Activated T-cell treated with anti-CD3 and anti-CD28 coated beads, Interleukin-2, amount 50 U/mL, for 72 hours (primary cell): ENCODE measurements at regions not wholly inside any gene's neighbourhood (a gene's known extent, or its start where the extent isn't known, plus 50 kb on each side); places are given as distances from the start of the nearest gene placed in this dataset.
"Not testable (repeated sequence)": the region's sequence is repeated elsewhere in the genome, so short reads cannot be mapped to it uniquely, and the experiment has no call there.

ENCODE experiments used
- ATAC-seq, 2 donors: fragments of 150-1000 bp; cut with Tn5 transposase; replicated peaks in 1 of 2; 2 replicates each; pipeline ENCODE4 v1.10.0; 2021; ENCODE audit warnings: moderate library complexity in 2 of 2, mild to moderate bottlenecking in 1 of 2
- DNase-seq, 2 donors: peaks; one replicate each; pipeline ENCODE4 v3.0.0; 2021 to 2022; ENCODE audit warnings: mixed read lengths in 1 of 2
- H3K27ac Mint-ChIP-seq: one replicate; pipeline ENCODE4 v1.8.0; 2022; ENCODE audit warnings: mild to moderate bottlenecking, moderate library complexity, mixed read lengths
- H3K27me3 Mint-ChIP-seq: one replicate; pipeline ENCODE4 v1.8.0; 2022; ENCODE audit warnings: low read depth, mixed read lengths
- H3K36me3 Mint-ChIP-seq, 2 donors: one replicate each; pipeline ENCODE4 v1.8.0; 2022; ENCODE audit warnings: mixed read lengths in 2 of 2, mild to moderate bottlenecking in 1 of 2; ENCODE audit not compliant: insufficient read depth in 2 of 2
- H3K4me1 Mint-ChIP-seq: one replicate; pipeline ENCODE4 v1.8.0; 2022; ENCODE audit warnings: low read depth, mixed read lengths
- H3K4me3 Mint-ChIP-seq, 2 donors: one replicate each; pipeline ENCODE4 v1.8.0; 2022; ENCODE audit warnings: mild to moderate bottlenecking in 2 of 2, mixed read lengths in 2 of 2, moderate library complexity in 2 of 2
- H3K9me3 Mint-ChIP-seq, 2 donors: one replicate each; pipeline ENCODE4 v1.8.0; 2022; ENCODE audit warnings: mixed read lengths in 2 of 2

DNA sequence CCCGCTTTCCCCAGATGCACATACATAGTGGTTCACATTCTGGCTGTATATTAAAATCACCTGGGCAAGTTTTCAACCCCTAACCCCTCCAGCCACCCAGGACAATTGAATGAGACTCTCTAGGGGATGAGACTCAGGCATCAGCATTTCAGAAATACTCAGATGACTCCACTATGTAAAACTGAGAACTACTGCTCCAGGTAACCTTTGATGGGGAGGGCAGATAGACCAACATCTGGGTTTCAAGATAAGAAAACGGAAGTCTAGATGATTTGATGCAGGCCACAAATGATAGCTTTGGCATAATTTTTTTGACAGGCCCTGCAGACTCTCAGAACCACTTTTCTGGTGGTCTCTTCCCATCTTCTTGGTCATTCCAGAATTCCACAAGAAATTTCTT lies 341.1 kb downstream of the EMP1 start:
- DNase-seq (peak; percentile 6 to 11), ATAC-seq (peak; percentile 87 to 90)
- H3K36me3 Mint-ChIP-seq = no peaks in the 10 kb centered on the region
- peaks cover 19% of the 10 kb centered on the region for H3K4me1 Mint-ChIP-seq
- H3K9me3 Mint-ChIP-seq = no peaks in the 10 kb centered on the region
- H3K27me3 Mint-ChIP-seq = peaks cover 25% of the 10 kb centered on the region
- no peak overlapping the region for H3K27ac Mint-ChIP-seq
- no peak overlapping the region for H3K4me3 Mint-ChIP-seq

DNA sequence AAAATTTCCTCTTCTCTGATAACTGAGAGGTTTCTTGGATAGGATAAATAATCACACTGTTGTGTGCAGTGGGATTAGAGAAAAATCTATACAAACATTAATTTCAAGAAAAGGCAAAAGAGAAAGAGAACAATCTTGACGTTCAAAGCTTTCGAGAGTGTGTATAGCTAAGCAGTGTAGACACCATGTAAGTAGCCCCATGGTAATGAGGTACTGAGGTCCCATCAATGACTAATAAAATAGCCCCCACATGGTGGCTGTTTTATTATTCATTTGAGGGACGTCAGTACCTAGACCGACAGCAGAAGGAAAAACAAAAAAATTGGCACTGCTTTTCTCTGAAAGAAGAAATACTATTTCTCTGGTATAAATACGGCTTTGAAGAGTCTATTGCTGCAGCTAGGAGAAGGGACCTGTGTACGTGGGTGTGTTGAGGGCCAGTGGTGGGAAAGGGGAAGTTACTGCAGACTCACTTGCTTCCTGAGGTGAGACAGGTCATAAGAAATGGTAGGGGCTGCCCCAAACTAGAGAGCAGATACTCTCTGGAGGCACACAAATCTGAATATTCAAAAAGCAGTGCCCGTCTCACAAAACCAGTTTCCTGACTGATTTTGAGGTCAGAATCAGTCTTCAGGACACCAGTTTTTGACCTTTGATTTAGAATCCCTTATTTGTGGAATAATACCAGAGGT lies 339.8 kb downstream of the EMP1 start:
- Mint-ChIP-seq H3K4me3 (no peak overlapping the region), H3K36me3 (no peaks in the 10 kb centered on the region), H3K27ac (no peak overlapping the region), H3K27me3 (peaks cover 30% of the 10 kb centered on the region), H3K4me1 (peaks cover 19% of the 10 kb centered on the region), H3K9me3 (no peaks in the 10 kb centered on the region)
- ATAC-seq (peak; percentile 82 to 87), DNase-seq (peak; percentile 27 to 33)

DNA sequence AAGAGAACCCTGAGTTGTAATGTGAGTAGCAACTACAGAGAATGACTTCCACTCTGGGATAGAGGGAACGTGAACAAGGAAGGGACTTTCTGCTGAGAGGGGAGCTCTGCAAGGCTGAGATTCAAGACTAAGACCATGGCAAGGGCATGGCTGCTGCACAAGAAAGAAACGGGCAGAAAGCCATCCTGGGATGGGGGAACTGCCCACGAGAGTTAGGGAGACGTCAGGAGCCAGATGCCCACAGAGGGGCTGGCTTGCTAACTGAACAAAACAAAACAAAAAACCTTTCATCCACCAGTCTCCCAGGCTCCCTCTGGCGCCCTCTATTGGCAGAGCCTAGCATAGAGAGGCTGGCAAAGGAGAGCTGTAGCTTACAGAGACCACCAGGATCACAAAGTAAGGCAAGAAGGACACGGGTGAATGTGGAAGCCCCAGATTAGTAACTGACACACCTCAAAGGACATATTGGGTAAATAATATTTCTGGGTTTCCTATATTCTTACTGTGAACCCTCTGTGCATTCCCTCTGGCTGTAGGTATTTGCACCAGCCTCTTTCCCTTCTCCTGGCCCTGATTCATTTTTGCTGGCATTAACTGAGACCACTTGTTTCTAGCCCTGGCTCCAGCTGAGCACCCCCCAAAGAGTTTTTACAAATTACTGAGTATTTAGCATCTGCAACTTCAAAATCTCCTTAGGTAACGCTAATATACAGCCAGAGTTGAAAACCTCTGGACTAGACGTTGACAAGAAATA lies 338.3 kb downstream of the EMP1 start:
- no peak for ATAC-seq
- Mint-ChIP-seq H3K27ac (no peak overlapping the region), H3K27me3 (peaks cover 33% of the 10 kb centered on the region), H3K9me3 (no peaks in the 10 kb centered on the region), H3K36me3 (no peaks in the 10 kb centered on the region), H3K4me1 (peaks cover 19% of the 10 kb centered on the region), H3K4me3 (no peak overlapping the region)
- peak; percentile 65 to 68 for DNase-seq

- peaks cover 39% of the 10 kb centered on the region for H3K27me3 Mint-ChIP-seq
- H3K9me3 Mint-ChIP-seq = no peaks in the 10 kb centered on the region
- peaks cover 19% of the 10 kb centered on the region for H3K4me1 Mint-ChIP-seq
- DNase-seq (no peak), ATAC-seq (no peak)
- no peak overlapping the region for H3K4me3 Mint-ChIP-seq
- H3K36me3 Mint-ChIP-seq = no peaks in the 10 kb centered on the region
- H3K27ac Mint-ChIP-seq = no peak overlapping the region
Measured at GRCh38 chr12:13534242-13534641, 337.7 kb downstream of the EMP1 start.

DNA sequence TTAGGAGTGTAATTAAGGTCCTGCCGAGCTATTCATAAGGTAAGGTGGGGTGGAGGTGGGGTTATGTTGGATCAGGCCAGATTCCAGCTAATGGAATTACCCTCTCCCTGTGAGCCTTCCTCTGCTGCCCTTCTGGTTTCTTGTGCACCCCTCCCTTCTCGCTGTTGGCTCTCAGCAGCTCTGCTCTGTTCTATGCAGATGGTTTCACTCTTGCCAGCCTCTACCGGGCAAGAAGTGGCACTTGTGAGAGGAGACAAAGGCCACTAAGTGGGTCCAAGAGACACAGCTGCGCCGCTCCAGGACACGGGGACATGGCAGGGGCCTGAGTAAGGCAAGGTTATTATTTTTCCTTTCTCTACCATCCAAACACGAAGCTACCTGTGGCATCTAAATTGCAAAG lies 334.4 kb downstream of the EMP1 start:
- no peaks in the 10 kb centered on the region for H3K36me3 Mint-ChIP-seq
- DNase-seq (no peak), ATAC-seq (no peak)
- no peak overlapping the region for H3K4me3 Mint-ChIP-seq
- peaks cover 32% of the 10 kb centered on the region for H3K27me3 Mint-ChIP-seq
- H3K9me3 Mint-ChIP-seq = no peaks in the 10 kb centered on the region
- no peaks in the 10 kb centered on the region for H3K4me1 Mint-ChIP-seq
- H3K27ac Mint-ChIP-seq = no peak overlapping the region

GRCh38 chr12:13526185-13526921 lies 329.8 kb downstream of the EMP1 start:
- H3K36me3 Mint-ChIP-seq, ATAC-seq, H3K4me1 Mint-ChIP-seq, DNase-seq, H3K4me3 Mint-ChIP-seq, H3K9me3 Mint-ChIP-seq, H3K27ac Mint-ChIP-seq: not testable (repeated sequence)
- H3K27me3 Mint-ChIP-seq = peaks cover 11% of the 10 kb centered on the region

DNA sequence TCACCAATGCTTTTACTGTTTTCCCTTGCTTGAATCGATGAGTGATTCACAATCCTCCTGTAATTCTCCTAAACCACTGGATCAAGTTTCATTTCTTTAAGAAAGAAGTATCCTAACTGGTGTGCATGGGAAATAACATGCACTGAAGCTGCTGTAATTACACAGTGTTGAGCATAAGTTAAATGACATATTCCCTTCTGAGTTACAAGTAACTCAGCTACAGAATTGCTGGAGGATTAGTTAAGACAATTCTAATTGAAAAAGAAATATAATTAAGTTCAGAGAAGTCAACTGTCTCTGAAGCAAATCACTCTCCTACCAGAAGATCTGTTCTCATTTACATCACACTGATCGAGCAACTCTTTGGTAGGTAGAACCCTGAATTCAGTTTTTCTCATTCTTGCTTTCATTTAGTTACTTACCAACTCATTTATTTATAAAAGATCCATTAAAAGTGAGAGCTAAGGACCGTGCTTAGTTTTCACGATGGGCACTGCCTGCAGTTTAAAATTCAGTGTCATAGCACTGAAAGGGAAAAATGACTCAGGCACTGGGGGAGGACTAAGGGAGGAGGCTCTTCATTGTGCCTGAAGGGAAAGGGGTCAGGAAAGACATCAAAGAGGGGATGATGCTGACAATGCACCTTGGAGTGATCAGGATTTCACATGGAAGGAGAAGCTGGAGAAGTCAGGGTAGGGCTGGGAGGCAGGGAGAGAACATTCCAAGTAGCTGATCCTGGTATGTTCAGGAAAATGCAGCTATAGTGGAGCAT lies 327.2 kb downstream of the EMP1 start:
- no peak for DNase-seq
- Mint-ChIP-seq H3K36me3 (no peaks in the 10 kb centered on the region), H3K27ac (no peak overlapping the region), H3K4me3 (no peak overlapping the region), H3K9me3 (peaks cover 3 to 4% of the 10 kb centered on the region in 2 donors), H3K4me1 (no peaks in the 10 kb centered on the region), H3K27me3 (peaks cover 8% of the 10 kb centered on the region)
- ATAC-seq = no peak

DNA sequence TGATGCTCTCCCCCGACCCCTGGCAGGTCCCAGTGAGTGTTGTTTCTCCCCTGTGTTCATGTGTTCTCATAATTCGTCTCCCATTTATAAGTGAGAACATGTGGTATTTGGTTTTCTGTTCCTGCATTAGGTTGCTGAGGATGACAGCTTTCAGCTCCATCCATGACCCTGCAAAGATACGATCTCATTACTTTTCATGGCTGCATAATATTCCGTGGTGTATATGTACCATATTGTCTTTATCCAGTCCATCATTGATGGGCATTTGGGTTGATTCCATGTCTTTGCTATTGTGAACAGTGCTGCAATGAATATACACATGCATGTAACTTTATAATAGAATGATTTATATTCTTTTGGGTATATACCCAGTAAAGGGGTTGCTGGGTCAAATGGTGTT lies 321.5 kb downstream of the EMP1 start:
- H3K36me3 Mint-ChIP-seq, H3K4me1 Mint-ChIP-seq, H3K4me3 Mint-ChIP-seq, H3K27me3 Mint-ChIP-seq, ATAC-seq, DNase-seq, H3K27ac Mint-ChIP-seq: not testable (repeated sequence)
- H3K9me3 Mint-ChIP-seq = peaks cover 8 to 11% of the 10 kb centered on the region in 2 donors

GRCh38 chr12:13509740-13510139 lies 313.2 kb downstream of the EMP1 start:
- no peaks in the 10 kb centered on the region for H3K4me1 Mint-ChIP-seq
- H3K36me3 Mint-ChIP-seq = no peaks in the 10 kb centered on the region
- no peak overlapping the region for H3K27ac Mint-ChIP-seq
- no peak overlapping the region for H3K4me3 Mint-ChIP-seq
- DNase-seq = no peak
- H3K9me3 Mint-ChIP-seq = no peaks in the 10 kb centered on the region
- H3K27me3 Mint-ChIP-seq = no peaks in the 10 kb centered on the region
- no peak for ATAC-seq

GRCh38 chr12:13505636-13506035 lies 309.1 kb downstream of the EMP1 start:
- H3K36me3 Mint-ChIP-seq = no peaks in the 10 kb centered on the region
- no peaks in the 10 kb centered on the region for H3K27me3 Mint-ChIP-seq
- no peak for ATAC-seq
- no peaks in the 10 kb centered on the region for H3K4me1 Mint-ChIP-seq
- DNase-seq = no peak
- no peaks in the 10 kb centered on the region for H3K9me3 Mint-ChIP-seq
- H3K27ac Mint-ChIP-seq = no peak overlapping the region
- H3K4me3 Mint-ChIP-seq = no peak overlapping the region

DNA sequence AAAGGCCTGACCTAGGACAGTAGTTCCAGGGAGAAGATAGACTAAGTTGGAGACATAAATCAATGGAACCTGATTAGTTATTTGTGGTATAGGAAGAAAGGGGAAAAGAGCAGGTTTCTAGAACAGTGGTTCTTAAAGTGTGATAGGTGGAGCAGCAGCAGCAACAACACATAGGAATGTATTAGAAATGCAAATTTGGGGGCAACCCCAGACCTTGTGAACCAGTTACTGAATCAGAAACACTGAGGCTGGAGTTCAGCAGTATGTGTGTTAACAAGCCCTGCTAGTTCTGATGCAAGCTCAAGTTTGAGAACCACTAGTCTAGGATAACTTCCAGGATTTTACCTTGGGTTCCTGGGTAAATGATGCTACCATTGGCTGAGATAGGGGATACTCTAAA lies 308.7 kb downstream of the EMP1 start:
- Mint-ChIP-seq H3K36me3 (no peaks in the 10 kb centered on the region), H3K27ac (no peak overlapping the region), H3K4me3 (no peak overlapping the region), H3K4me1 (no peaks in the 10 kb centered on the region), H3K9me3 (no peaks in the 10 kb centered on the region), H3K27me3 (no peaks in the 10 kb centered on the region)
- DNase-seq (no peak), ATAC-seq (no peak)

DNA sequence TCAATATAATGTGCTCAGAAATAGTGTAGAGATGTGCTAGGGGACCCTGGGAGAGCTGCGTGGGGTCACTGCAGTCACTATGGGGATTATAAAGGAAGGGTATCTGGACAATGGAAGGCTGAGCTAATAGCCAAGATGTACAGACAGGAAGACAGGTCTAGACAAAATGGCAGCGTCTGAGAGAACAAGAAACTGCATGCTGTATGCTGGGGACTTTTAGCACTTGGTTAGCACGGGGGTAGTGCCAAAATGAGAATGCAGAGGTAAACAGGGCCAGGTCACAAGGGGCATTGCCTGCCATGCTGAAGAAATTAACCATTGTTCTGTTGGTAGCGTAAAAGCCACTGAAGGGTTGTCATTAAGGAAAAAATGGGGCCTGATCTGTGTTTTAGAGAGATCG lies 308.2 kb downstream of the EMP1 start:
- Mint-ChIP-seq H3K27ac (no peak overlapping the region), H3K36me3 (no peaks in the 10 kb centered on the region), H3K4me1 (no peaks in the 10 kb centered on the region), H3K27me3 (no peaks in the 10 kb centered on the region), H3K4me3 (no peak overlapping the region), H3K9me3 (no peaks in the 10 kb centered on the region)
- no peak for DNase-seq
- ATAC-seq = no peak

DNA sequence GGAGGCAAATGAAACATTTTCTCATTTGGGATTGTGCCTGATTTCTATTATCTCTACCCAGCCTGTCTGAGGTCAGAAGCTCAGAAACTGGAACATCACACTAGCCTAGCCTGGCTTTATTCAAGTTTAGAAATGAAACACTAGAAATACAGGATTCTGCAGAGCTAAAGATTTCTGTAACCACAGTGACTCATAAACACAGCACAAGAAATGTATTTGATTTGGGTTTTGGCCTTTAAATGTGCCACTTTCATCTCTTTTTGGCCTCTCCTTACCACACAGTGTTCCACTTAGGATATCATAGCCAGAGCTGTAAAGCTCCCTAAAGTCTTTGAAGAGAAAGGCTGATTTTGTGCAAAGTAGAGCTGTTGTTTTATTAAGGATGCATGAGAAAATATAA lies 307.5 kb downstream of the EMP1 start:
- ATAC-seq (no peak), DNase-seq (no peak)
- H3K36me3 Mint-ChIP-seq = no peaks in the 10 kb centered on the region
- no peak overlapping the region for H3K27ac Mint-ChIP-seq
- no peaks in the 10 kb centered on the region for H3K27me3 Mint-ChIP-seq
- H3K4me1 Mint-ChIP-seq = no peaks in the 10 kb centered on the region
- H3K4me3 Mint-ChIP-seq = no peak overlapping the region
- H3K9me3 Mint-ChIP-seq = no peaks in the 10 kb centered on the region
